ENCODE measurements at regions not wholly inside any gene's neighbourhood (a gene's known extent, or its start where the extent isn't known, plus 50 kb on each side); places are given as distances from the start of the nearest gene placed in this dataset.

GRCh38 chr10:25113191-25114035 lies 61.4 kb upstream of the GPR158 start:
- no peak for DNase-seq (ENCODE audit: low read depth)

GRCh38 chr10:25114036-25114411 lies 60.8 kb upstream of the GPR158 start:
- DNase-seq (ENCODE audit: low read depth): no peak

- no peak for DNase-seq (ENCODE audit: low read depth)
Observed at GRCh38 chr10:25117757-25118156, 57.0 kb upstream of the GPR158 start.

- no peak for DNase-seq (ENCODE audit: low read depth)
Observed at GRCh38 chr10:25120188-25120587, 54.6 kb upstream of the GPR158 start.

Data from activated gamma-delta T cell treated with anti-CD3 and anti-CD28 coated beads, Interleukin-2, amount 50 U/mL, for 16 hours (primary cell).